Mesendoderm (in vitro differentiated cells): ENCODE measurements at regions not wholly inside any gene's neighbourhood (a gene's known extent, or its start where the extent isn't known, plus 50 kb on each side); places are given as distances from the start of the nearest gene placed in this dataset.
A peak's percentile ranks its signal among the peaks of the same experiment; 100 is the strongest.
"Not testable (repeated sequence)": the region's sequence is repeated elsewhere in the genome, so short reads cannot be mapped to it uniquely, and the experiment has no call there.

Experiments used
- DNase-seq: peaks from one replicate; pipeline ENCODE4 v3.0.0; 2013
- H2AK5ac ChIP-seq: 2 replicates; pipeline ENCODE4 v1.6.1; 2013; ENCODE audit warnings: low read length, inconsistent platforms
- H2BK120ac ChIP-seq: 2 replicates; pipeline ENCODE4 v1.6.1; 2013; ENCODE audit warnings: low read depth, mild to moderate bottlenecking, low read length, moderate library complexity, mixed read lengths
- H2BK15ac ChIP-seq: replicated peaks from 2 replicates; pipeline ENCODE4 v1.6.1; 2013; ENCODE audit warnings: low read depth, mild to moderate bottlenecking, moderate library complexity
- H2BK5ac ChIP-seq: 2 replicates; pipeline ENCODE4 v1.6.1; 2013; ENCODE audit warnings: low read length, inconsistent platforms
- H3K18ac ChIP-seq: 2 replicates; pipeline ENCODE4 v1.6.1; 2013; ENCODE audit warnings: mild to moderate bottlenecking, low read length, mixed read lengths
- H3K23ac ChIP-seq: one replicate; pipeline ENCODE4 v1.6.1; 2013; ENCODE audit warnings: low read length
- H3K27ac ChIP-seq: 2 replicates; pipeline ENCODE4 v1.5.1; 2013; ENCODE audit warnings: low read depth, mild to moderate bottlenecking, inconsistent platforms, low read length, moderate library complexity
- H3K27me3 ChIP-seq: 2 replicates; pipeline ENCODE4 v1.6.1; 2013; ENCODE audit warnings: low read length, control low read depth, mild to moderate bottlenecking, inconsistent platforms; ENCODE audit not compliant: insufficient read depth, poor library complexity
- H3K36me3 ChIP-seq: 2 replicates; pipeline ENCODE4 v1.6.1; 2013; ENCODE audit warnings: low read length, inconsistent platforms; ENCODE audit not compliant: control insufficient read depth, insufficient read depth
- H3K4ac ChIP-seq: one replicate; pipeline ENCODE4 v1.6.1; 2013; ENCODE audit warnings: low read depth, mild to moderate bottlenecking, low read length, moderate library complexity
- H3K4me1 ChIP-seq: 2 replicates; pipeline ENCODE4 v1.6.1; 2013; ENCODE audit warnings: low read depth, low read length, inconsistent platforms; ENCODE audit not compliant: control insufficient read depth
- H3K4me2 ChIP-seq: 2 replicates; pipeline ENCODE4 v1.6.1; 2013; ENCODE audit warnings: low read length
- H3K4me3 ChIP-seq: 2 replicates; pipeline ENCODE4 v1.5.1; 2013; ENCODE audit warnings: mild to moderate bottlenecking, low read length
- H3K56ac ChIP-seq: one replicate; pipeline ENCODE4 v1.6.1; 2013; ENCODE audit warnings: low read length
- H3K79me1 ChIP-seq: 2 replicates; pipeline ENCODE4 v1.6.1; 2013; ENCODE audit warnings: low read length, inconsistent platforms
- H3K79me2 ChIP-seq: 2 replicates; pipeline ENCODE4 v1.6.1; 2013; ENCODE audit warnings: mild to moderate bottlenecking, low read length; ENCODE audit not compliant: control insufficient read depth, insufficient read depth
- H3K9ac ChIP-seq: 2 replicates; pipeline ENCODE4 v1.6.1; 2013; ENCODE audit warnings: low read length, inconsistent platforms
- H4K5ac ChIP-seq: one replicate; pipeline ENCODE4 v1.6.1; 2013; ENCODE audit warnings: low read length
- H4K8ac ChIP-seq: one replicate; pipeline ENCODE4 v1.6.1; 2013; ENCODE audit warnings: low read depth, mild to moderate bottlenecking, control low read depth, low read length, moderate library complexity
- WGBS: extraction: QIAGEN DNeasy Blood & Tissue Kit; methylation state at CpG from one replicate; pipeline ENCODE4 v1.1.7; 2013; ENCODE audit warnings: low lambda C conversion rate, missing lambda C conversion rate; ENCODE audit not compliant: insufficient coverage; ENCODE audit errors: extremely low coverage; 5-methylcytosine and 5-hydroxymethylcytosine counted together

- H3K4me2 ChIP-seq, H4K5ac ChIP-seq, H3K56ac ChIP-seq, H3K79me2 ChIP-seq, H3K27ac ChIP-seq, DNase-seq, H2BK15ac ChIP-seq, H3K23ac ChIP-seq, H3K18ac ChIP-seq, H3K4ac ChIP-seq, H3K4me1 ChIP-seq, H4K8ac ChIP-seq, H2BK120ac ChIP-seq, H3K27me3 ChIP-seq, H3K36me3 ChIP-seq, H2BK5ac ChIP-seq, H3K9ac ChIP-seq, H3K4me3 ChIP-seq, H3K79me1 ChIP-seq, H2AK5ac ChIP-seq: not testable (repeated sequence)
- no CpG with 5 or more reads among the region's 24 CpGs for WGBS
Observed at GRCh38 chr1:104664374-104664773, 914.7 kb downstream of the AMY1C start.

DNA sequence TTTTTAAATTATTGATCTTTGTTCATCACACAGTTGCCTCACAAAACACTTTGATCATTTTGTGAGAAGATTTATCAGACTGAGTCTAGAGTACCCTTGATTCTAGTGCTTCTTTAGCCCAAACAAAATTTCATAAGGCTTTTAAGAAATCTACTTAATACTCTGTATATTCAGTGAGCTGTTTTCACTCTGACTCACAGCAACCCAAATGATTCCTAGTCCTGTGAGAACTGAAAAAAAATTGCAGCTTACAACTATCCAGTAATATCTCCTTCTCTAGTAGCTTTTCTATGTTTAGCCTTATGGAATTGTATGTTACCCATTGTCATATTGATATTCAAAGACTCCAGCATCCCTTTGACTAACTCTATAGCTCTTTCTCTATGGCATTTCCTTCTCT lies 915.6 kb downstream of the AMY1C start:
- Histone ChIP-seq H3K27me3 (no peaks in the 10 kb centered on the region), H4K8ac (no peak overlapping the region), H3K79me1 (no peaks in the 10 kb centered on the region), H2BK120ac (no peak overlapping the region), H3K23ac (no peak overlapping the region), H3K79me2 (no peaks in the 10 kb centered on the region), H2AK5ac (no peak overlapping the region), H3K4me2 (no peak overlapping the region), H3K4me1 (no peaks in the 10 kb centered on the region), H3K36me3 (no peaks in the 10 kb centered on the region), H3K4ac (no peak overlapping the region), H3K18ac (no peak overlapping the region), H3K27ac (no peak overlapping the region), H2BK15ac (no peak overlapping the region), H2BK5ac (no peak overlapping the region), H3K56ac (no peak overlapping the region), H4K5ac (no peak overlapping the region), H3K4me3 (no peak overlapping the region), H3K9ac (no peak overlapping the region)
- DNase-seq, result no peak

GRCh38 chr1:104671684-104672353 lies 922.1 kb downstream of the AMY1C start:
- Histone ChIP-seq H2BK5ac (no peak overlapping the region), H2BK120ac (no peak overlapping the region), H3K18ac (no peak overlapping the region), H4K8ac (no peak overlapping the region), H3K27me3 (no peaks in the 10 kb centered on the region), H3K56ac (no peak overlapping the region), H2BK15ac (no peak overlapping the region), H3K4me2 (no peak overlapping the region), H3K23ac (no peak overlapping the region), H3K79me2 (no peaks in the 10 kb centered on the region), H3K4me3 (no peak overlapping the region), H3K36me3 (no peaks in the 10 kb centered on the region), H3K9ac (no peak overlapping the region), H2AK5ac (no peak overlapping the region), H3K27ac (no peak overlapping the region), H3K4me1 (peaks cover 3% of the 10 kb centered on the region), H3K79me1 (no peaks in the 10 kb centered on the region), H3K4ac (no peak overlapping the region), H4K5ac (no peak overlapping the region)
- WGBS, result no CpG with 5 or more reads among the region's 12 CpGs
- peak; percentile 23 for DNase-seq

DNA sequence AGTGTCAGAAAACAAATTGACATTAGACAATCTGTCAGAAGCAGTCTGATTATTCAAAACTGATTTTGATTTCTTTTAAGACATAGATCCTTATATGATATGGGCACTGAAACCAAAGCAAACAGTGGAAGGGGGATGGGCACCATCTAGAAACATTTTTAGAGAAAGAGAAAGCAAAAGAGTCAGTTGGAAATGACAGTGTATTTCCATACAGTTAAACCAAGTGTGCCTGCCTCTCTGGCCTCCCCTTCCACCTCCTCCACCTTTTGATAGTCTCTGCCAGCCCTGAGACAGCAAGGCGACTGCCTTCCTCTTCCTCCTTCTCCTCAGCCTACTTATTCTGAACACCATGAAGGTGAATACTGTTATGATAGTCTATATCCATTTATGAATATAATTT lies 949.7 kb downstream of the AMY1C start:
- Histone ChIP-seq H3K79me2 (no peaks in the 10 kb centered on the region), H3K56ac (no peak overlapping the region), H3K27me3 (no peaks in the 10 kb centered on the region), H2BK15ac (no peak overlapping the region), H3K18ac (no peak overlapping the region), H3K4me1 (no peaks in the 10 kb centered on the region), H3K4me2 (no peak overlapping the region), H3K23ac (no peak overlapping the region), H4K5ac (no peak overlapping the region), H3K36me3 (no peaks in the 10 kb centered on the region), H3K4me3 (no peak overlapping the region), H2AK5ac (no peak overlapping the region), H3K79me1 (no peaks in the 10 kb centered on the region), H3K9ac (no peak overlapping the region), H3K4ac (no peak overlapping the region), H4K8ac (no peak overlapping the region), H2BK120ac (no peak overlapping the region), H2BK5ac (no peak overlapping the region), H3K27ac (no peak overlapping the region)
- WGBS, result no CpG with 5 or more reads among the region's 1 CpG
- DNase-seq, result no peak

- WGBS, result no CpG with 5 or more reads among the region's 2 CpGs
Observed at GRCh38 chr1:104702731-104703130, 953.0 kb downstream of the AMY1C start.

GRCh38 chr1:104706631-104707147 lies 957.0 kb downstream of the AMY1C start:
- no peak overlapping the region for H2AK5ac ChIP-seq
- no peak overlapping the region for H3K9ac ChIP-seq
- no peak overlapping the region for H2BK5ac ChIP-seq
- H3K27me3 ChIP-seq, result no peaks in the 10 kb centered on the region
- no peak overlapping the region for H3K27ac ChIP-seq
- no peak overlapping the region for H3K4me2 ChIP-seq
- no peak overlapping the region for H3K4ac ChIP-seq
- no peak overlapping the region for H3K23ac ChIP-seq
- H3K36me3 ChIP-seq, result no peaks in the 10 kb centered on the region
- no peak overlapping the region for H2BK15ac ChIP-seq
- no peak overlapping the region for H4K8ac ChIP-seq
- H4K5ac ChIP-seq, result no peak overlapping the region
- no peaks in the 10 kb centered on the region for H3K79me2 ChIP-seq
- no CpG with 5 or more reads among the region's 9 CpGs for WGBS
- peak overlapping the region; percentile 80 for H3K18ac ChIP-seq
- DNase-seq, result no peak
- no peak overlapping the region for H2BK120ac ChIP-seq
- H3K4me1 ChIP-seq, result no peaks in the 10 kb centered on the region
- H3K79me1 ChIP-seq, result no peaks in the 10 kb centered on the region
- no peak overlapping the region for H3K56ac ChIP-seq
- H3K4me3 ChIP-seq, result no peak overlapping the region

More at GRCh38 chr1:104702731-104703130, 953.0 kb downstream of the AMY1C start:
- H4K5ac ChIP-seq, result no peak overlapping the region
- no peak overlapping the region for H3K27ac ChIP-seq
- no peak overlapping the region for H3K9ac ChIP-seq
- H2AK5ac ChIP-seq, result no peak overlapping the region
- H3K79me2 ChIP-seq, result no peaks in the 10 kb centered on the region
- no peaks in the 10 kb centered on the region for H3K4me1 ChIP-seq
- H3K79me1 ChIP-seq, result no peaks in the 10 kb centered on the region
- H3K4me2 ChIP-seq, result no peak overlapping the region
- no peak overlapping the region for H3K56ac ChIP-seq
- no peak overlapping the region for H2BK5ac ChIP-seq
- H4K8ac ChIP-seq, result no peak overlapping the region
- no peak overlapping the region for H3K4me3 ChIP-seq
- no peaks in the 10 kb centered on the region for H3K36me3 ChIP-seq
- no peak overlapping the region for H2BK120ac ChIP-seq
- H3K4ac ChIP-seq, result no peak overlapping the region
- no peak overlapping the region for H3K18ac ChIP-seq
- no peak overlapping the region for H2BK15ac ChIP-seq
- no peaks in the 10 kb centered on the region for H3K27me3 ChIP-seq
- no peak for DNase-seq
- H3K23ac ChIP-seq, result no peak overlapping the region
